ENCODE measurements at regions not wholly inside any gene's neighbourhood (a gene's known extent, or its start where the extent isn't known, plus 50 kb on each side); places are given as distances from the start of the nearest gene placed in this dataset.

GRCh38 chr9:31377358-31377757 is 1007.1 kb upstream of the ACO1 start:
- no peak for ATAC-seq (ENCODE audit: low FRiP score)

DNA sequence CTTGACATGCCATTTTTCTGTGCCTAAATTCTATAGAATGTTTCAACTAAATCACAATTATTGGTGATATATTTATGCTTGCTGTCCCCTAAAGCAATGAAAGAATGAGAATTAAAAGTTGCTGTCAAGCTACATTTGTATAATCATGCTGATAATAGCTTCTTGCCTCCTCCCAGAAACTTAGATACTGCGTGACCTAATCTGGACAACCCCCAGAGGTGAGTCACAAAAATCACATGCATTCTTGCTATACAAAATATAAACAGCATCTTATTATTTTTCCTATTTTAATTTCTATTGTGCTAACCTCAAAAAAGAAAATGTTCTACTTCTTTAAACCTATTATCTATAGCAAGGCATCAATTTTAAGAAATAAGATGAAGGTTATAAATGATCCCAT is 995.8 kb upstream of the ACO1 start:
- ATAC-seq (ENCODE audit: low FRiP score) = no peak
- no peak for TF ChIP-seq CTCF (IDR thresholded peaks at IDR 0.05)
- DNase-seq (ENCODE audit: low spot score) = no peak

More at GRCh38 chr9:31377358-31377757, 1007.1 kb upstream of the ACO1 start:
- TF ChIP-seq CTCF (IDR thresholded peaks at IDR 0.05) = no peak
- no peak for DNase-seq (ENCODE audit: low spot score)

- no peak for DNase-seq (ENCODE audit: low spot score)
- no peak for ATAC-seq (ENCODE audit: low FRiP score)
- TF ChIP-seq CTCF (IDR thresholded peaks at IDR 0.05) = no peak
Measured at GRCh38 chr9:31389075-31389474, 995.4 kb upstream of the ACO1 start.

- ATAC-seq (ENCODE audit: low FRiP score) = no peak
- no peak for DNase-seq (ENCODE audit: low spot score)
- no peak for TF ChIP-seq CTCF (IDR thresholded peaks at IDR 0.05)
Measured at GRCh38 chr9:31390403-31391025, 993.9 kb upstream of the ACO1 start.

GRCh38 chr9:31393240-31393639 is 991.2 kb upstream of the ACO1 start:
- DNase-seq (ENCODE audit: low spot score) (no peak), ATAC-seq (ENCODE audit: low FRiP score) (no peak)
- TF ChIP-seq CTCF (IDR thresholded peaks at IDR 0.05) = no peak

DNA sequence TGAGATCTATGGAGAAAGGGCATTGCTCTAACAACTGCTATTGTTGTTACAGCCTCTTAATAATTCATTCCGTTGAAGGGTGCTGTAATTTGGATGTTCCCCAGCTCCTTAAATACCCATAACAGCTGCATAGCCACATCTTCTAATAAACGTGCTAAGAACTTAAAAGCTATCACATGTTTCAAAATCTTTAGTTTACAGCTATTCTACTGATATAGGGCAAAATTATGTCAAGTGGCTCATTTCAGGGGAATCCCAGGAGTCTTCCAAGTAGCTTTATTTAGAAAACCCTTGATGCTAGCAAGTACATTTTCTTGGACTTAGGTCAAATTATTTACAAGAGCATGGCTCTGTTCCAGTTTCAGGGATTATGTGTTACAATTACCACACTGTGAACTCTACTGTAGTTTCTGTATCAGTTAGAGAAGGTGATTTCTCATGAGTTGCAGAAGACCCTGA is 990.4 kb upstream of the ACO1 start:
- DNase-seq (ENCODE audit: low spot score) (no peak), ATAC-seq (ENCODE audit: low FRiP score) (no peak)
- no peak for TF ChIP-seq CTCF (IDR thresholded peaks at IDR 0.05)

GRCh38 chr9:31412081-31412480 is 972.4 kb upstream of the ACO1 start:
- ATAC-seq (ENCODE audit: low FRiP score) = no peak
- TF ChIP-seq CTCF (IDR thresholded peaks at IDR 0.05) = no peak
- DNase-seq (ENCODE audit: low spot score) = no peak
